ENCODE measurements at regions not wholly inside any gene's neighbourhood (a gene's known extent, or its start where the extent isn't known, plus 50 kb on each side); places are given as distances from the start of the nearest gene placed in this dataset.
A peak's percentile ranks its signal among the peaks of the same experiment; 100 is the strongest.

DNA sequence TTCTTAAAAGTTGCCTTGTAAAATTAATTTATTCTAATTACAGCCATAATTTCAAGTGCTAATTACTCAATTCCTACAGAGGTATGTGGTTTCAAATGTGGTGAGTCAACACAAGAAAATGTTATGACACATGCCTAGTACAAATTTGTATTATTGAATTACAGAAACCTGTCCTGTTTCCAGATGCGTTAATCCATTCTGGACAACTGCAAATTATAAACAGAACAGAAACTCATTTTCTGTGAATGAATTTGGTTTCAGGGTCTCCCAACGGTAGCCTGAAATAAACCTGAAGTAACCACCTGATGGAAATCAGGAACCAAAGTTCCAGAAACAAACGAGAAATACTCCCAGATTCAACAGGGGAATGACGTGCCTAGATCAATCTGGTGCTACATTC lies 328.6 kb upstream of the F9 start:
- Histone ChIP-seq H3K9me3 (ENCODE audit: insufficient read depth in 2 of 2, low read depth in 1 of 2, low read length in 1 of 2) (no peaks in the 10 kb centered on the region), H4K91ac (replicated peaks; ENCODE audit: insufficient read length, low read length) (no peak overlapping the region), H3K18ac (ENCODE audit: extremely low read depth, low read length) (no peak overlapping the region), H2AFZ (ENCODE audit: low read length) (no peak overlapping the region), H3K27ac (ENCODE audit: low read depth, low read length) (no peak overlapping the region), H3K79me1 (ENCODE audit: low read depth, low read length) (no peaks in the 10 kb centered on the region), H2BK12ac (ENCODE audit: low read depth, low read length) (no peak overlapping the region), H3K36me3 (ENCODE audit: control insufficient read depth in 2 of 4, insufficient read depth in 4 of 4, low read length in 3 of 4) (no peaks in the 10 kb centered on the region), H3K9ac (replicated peaks in 1 of 4; ENCODE audit: extremely low read depth in 1 of 4, low read depth in 3 of 4, low read length in 3 of 4) (no peak overlapping the region), H4K20me1 (replicated peaks in 1 of 2; ENCODE audit: control insufficient read depth in 1 of 2, insufficient read depth in 2 of 2, low read length in 2 of 2) (peaks cover 0 to 3% of the 10 kb centered on the region in 2 experiments), H3K79me2 (ENCODE audit: control insufficient read depth in 1 of 2, insufficient read depth in 2 of 2, low read length in 2 of 2) (no peaks in the 10 kb centered on the region), H3K4me2 (ENCODE audit: insufficient read depth in 1 of 2, low read depth in 2 of 2, low read length in 2 of 2) (peak overlapping the region in 1 of 2 experiments; percentile 68; a peak in 1 of 4 replicates), H2BK5ac (ENCODE audit: low read depth, low read length) (no peak overlapping the region), H3K27me3 (replicated peaks in 1 of 4; ENCODE audit: control insufficient read depth in 3 of 4, extremely low read depth in 1 of 4, insufficient read depth in 3 of 4, low read length in 3 of 4) (peaks cover 16 to 69% (median 49%) of the 10 kb centered on the region in 4 experiments), H3K4ac (replicated peaks; ENCODE audit: insufficient read length, low read depth, low read length) (no peak overlapping the region), H3K56ac (replicated peaks; ENCODE audit: insufficient read length, low read depth, low read length) (no peak overlapping the region), H3K4me3 (ENCODE audit: extremely low read depth in 1 of 4, insufficient read depth in 2 of 4, low read depth in 3 of 4, low read length in 4 of 4) (no peak overlapping the region), H4K8ac (ENCODE audit: extremely low read depth, insufficient read depth, low read length) (no peak overlapping the region), H3K23ac (ENCODE audit: insufficient read length) (no peak overlapping the region), H3K23me2 (ENCODE audit: low read depth, low read length) (peaks cover 6% of the 10 kb centered on the region; the same call in 1 of the 2 replicates), H2BK120ac (replicated peaks; ENCODE audit: low read depth, low read length) (no peak overlapping the region), H2AK5ac (ENCODE audit: low read depth, low read length) (no peak overlapping the region), H2BK20ac (ENCODE audit: low read length) (no peak overlapping the region), H2BK15ac (ENCODE audit: low read length) (no peak overlapping the region), H3K14ac (ENCODE audit: insufficient read length) (no peak overlapping the region), H3K4me1 (replicated peaks in 1 of 4; ENCODE audit: control insufficient read depth in 3 of 4, insufficient read depth in 4 of 4, low read length in 3 of 4) (0 out of 7 replicates have a peak, but pooled peaks cover 0 to 2% (median 0%) of the 10 kb centered on the region in 4 experiments), H4K5ac (ENCODE audit: insufficient read length, low read depth, low read length) (no peak overlapping the region)
- FAIRE-seq = no peak
- 35% methylated on average over 4 of the region's 4 CpGs; no CpG with 5 or more reads in 1 of the 2 experiments for WGBS, 2 experiments (ENCODE audit: extremely low coverage in 1 of 2, insufficient coverage in 1 of 2, insufficient read length in 1 of 2, insufficient replicate concordance in 2 of 2, low coverage in 1 of 2, low lambda C conversion rate in 2 of 2, missing lambda C conversion rate in 1 of 2)
- TF ChIP-seq MAFK (IDR thresholded peaks at IDR 0.05; ENCODE audit: low read depth, low read length) (no peak), EZH2 (IDR thresholded peaks at IDR 0.05; ENCODE audit: low read depth, low read length, severe bottlenecking) (peak; percentile 4)
- ChIA-PET POLR2A (ENCODE audit: partially characterized antibody) (interaction anchor here (0.6 kb wide), 1 partner anchor 492 kb away, joined by 3 read pairs; no protein-coding TSS in a partner anchor), CTCF (ENCODE audit: partially characterized antibody) (no interaction called here)
- no peak for DNase-seq (ENCODE audit: low read depth in 1 of 2, low spot score in 2 of 2)
